ENCODE measurements at regions not wholly inside any gene's neighbourhood (a gene's known extent, or its start where the extent isn't known, plus 50 kb on each side); places are given as distances from the start of the nearest gene placed in this dataset.

- no peaks in the 10 kb centered on the region for H3K27me3 ChIP-seq (ENCODE audit: control insufficient read depth, insufficient read depth, low read length)
- no peaks in the 10 kb centered on the region for H3K9me3 ChIP-seq (ENCODE audit: control insufficient read depth, insufficient read depth, low read length)
- no peak overlapping the region for H3K4me3 ChIP-seq (ENCODE audit: low read depth, low read length)
- no peak overlapping the region for H3K9ac ChIP-seq (ENCODE audit: low read depth, low read length)
- H3K36me3 ChIP-seq (ENCODE audit: control insufficient read depth, insufficient read depth, low read length): no peaks in the 10 kb centered on the region
- no peaks in the 10 kb centered on the region for H3K4me1 ChIP-seq (ENCODE audit: control insufficient read depth, insufficient read depth, low read length)
Measured at GRCh38 chr13:31625115-31625514, 114.2 kb upstream of the RXFP2 start.

GRCh38 chr13:31627097-31627845 lies 112.1 kb upstream of the RXFP2 start:
- no peak overlapping the region for H3K9ac ChIP-seq (ENCODE audit: low read depth, low read length)
- H3K4me3 ChIP-seq (ENCODE audit: low read depth, low read length): no peak overlapping the region
- no peaks in the 10 kb centered on the region for H3K27me3 ChIP-seq (ENCODE audit: control insufficient read depth, insufficient read depth, low read length)
- no peaks in the 10 kb centered on the region for H3K36me3 ChIP-seq (ENCODE audit: control insufficient read depth, insufficient read depth, low read length)
- H3K9me3 ChIP-seq (ENCODE audit: control insufficient read depth, insufficient read depth, low read length): no peaks in the 10 kb centered on the region
- H3K4me1 ChIP-seq (ENCODE audit: control insufficient read depth, insufficient read depth, low read length): peaks cover 3% of the 10 kb centered on the region

- H3K9me3 ChIP-seq (ENCODE audit: control insufficient read depth, insufficient read depth, low read length): no peaks in the 10 kb centered on the region
- no peak overlapping the region for H3K4me3 ChIP-seq (ENCODE audit: low read depth, low read length)
- peaks cover 3% of the 10 kb centered on the region for H3K4me1 ChIP-seq (ENCODE audit: control insufficient read depth, insufficient read depth, low read length)
- no peaks in the 10 kb centered on the region for H3K27me3 ChIP-seq (ENCODE audit: control insufficient read depth, insufficient read depth, low read length)
- H3K36me3 ChIP-seq (ENCODE audit: control insufficient read depth, insufficient read depth, low read length): no peaks in the 10 kb centered on the region
- H3K9ac ChIP-seq (ENCODE audit: low read depth, low read length): no peak overlapping the region
Measured at GRCh38 chr13:31629085-31629780, 110.1 kb upstream of the RXFP2 start.

GRCh38 chr13:31631071-31631470 lies 108.3 kb upstream of the RXFP2 start:
- peaks cover 3% of the 10 kb centered on the region for H3K4me1 ChIP-seq (ENCODE audit: control insufficient read depth, insufficient read depth, low read length)
- no peak overlapping the region for H3K9ac ChIP-seq (ENCODE audit: low read depth, low read length)
- no peak overlapping the region for H3K4me3 ChIP-seq (ENCODE audit: low read depth, low read length)
- H3K9me3 ChIP-seq (ENCODE audit: control insufficient read depth, insufficient read depth, low read length): no peaks in the 10 kb centered on the region
- H3K36me3 ChIP-seq (ENCODE audit: control insufficient read depth, insufficient read depth, low read length): no peaks in the 10 kb centered on the region
- H3K27me3 ChIP-seq (ENCODE audit: control insufficient read depth, insufficient read depth, low read length): no peaks in the 10 kb centered on the region

- Histone ChIP-seq H3K27me3 (ENCODE audit: control insufficient read depth, insufficient read depth, low read length) (no peaks in the 10 kb centered on the region), H3K4me1 (ENCODE audit: control insufficient read depth, insufficient read depth, low read length) (peaks cover 3% of the 10 kb centered on the region), H3K9me3 (ENCODE audit: control insufficient read depth, insufficient read depth, low read length) (no peaks in the 10 kb centered on the region), H3K36me3 (ENCODE audit: control insufficient read depth, insufficient read depth, low read length) (no peaks in the 10 kb centered on the region), H3K4me3 (ENCODE audit: low read depth, low read length) (no peak overlapping the region), H3K9ac (ENCODE audit: low read depth, low read length) (no peak overlapping the region)
Measured at GRCh38 chr13:31631746-31632145, 107.6 kb upstream of the RXFP2 start.

- Histone ChIP-seq H3K9ac (ENCODE audit: low read depth, low read length) (no peak overlapping the region), H3K36me3 (ENCODE audit: control insufficient read depth, insufficient read depth, low read length) (no peaks in the 10 kb centered on the region), H3K9me3 (ENCODE audit: control insufficient read depth, insufficient read depth, low read length) (peaks cover 6% of the 10 kb centered on the region), H3K4me1 (ENCODE audit: control insufficient read depth, insufficient read depth, low read length) (no peaks in the 10 kb centered on the region), H3K27me3 (ENCODE audit: control insufficient read depth, insufficient read depth, low read length) (no peaks in the 10 kb centered on the region), H3K4me3 (ENCODE audit: low read depth, low read length) (no peak overlapping the region)
Measured at GRCh38 chr13:31638577-31638976, 100.7 kb upstream of the RXFP2 start.

- peaks cover 6% of the 10 kb centered on the region for H3K9me3 ChIP-seq (ENCODE audit: control insufficient read depth, insufficient read depth, low read length)
- no peak overlapping the region for H3K9ac ChIP-seq (ENCODE audit: low read depth, low read length)
- no peaks in the 10 kb centered on the region for H3K36me3 ChIP-seq (ENCODE audit: control insufficient read depth, insufficient read depth, low read length)
- no peaks in the 10 kb centered on the region for H3K27me3 ChIP-seq (ENCODE audit: control insufficient read depth, insufficient read depth, low read length)
- H3K4me1 ChIP-seq (ENCODE audit: control insufficient read depth, insufficient read depth, low read length): no peaks in the 10 kb centered on the region
- no peak overlapping the region for H3K4me3 ChIP-seq (ENCODE audit: low read depth, low read length)
Measured at GRCh38 chr13:31639443-31640163, 99.7 kb upstream of the RXFP2 start.

GRCh38 chr13:31649766-31650165 lies 89.6 kb upstream of the RXFP2 start:
- H3K4me1 ChIP-seq (ENCODE audit: control insufficient read depth, insufficient read depth, low read length): no peaks in the 10 kb centered on the region
- no peaks in the 10 kb centered on the region for H3K27me3 ChIP-seq (ENCODE audit: control insufficient read depth, insufficient read depth, low read length)
- no peak overlapping the region for H3K4me3 ChIP-seq (ENCODE audit: low read depth, low read length)
- H3K9ac ChIP-seq (ENCODE audit: low read depth, low read length): no peak overlapping the region
- H3K9me3 ChIP-seq (ENCODE audit: control insufficient read depth, insufficient read depth, low read length): no peaks in the 10 kb centered on the region
- no peaks in the 10 kb centered on the region for H3K36me3 ChIP-seq (ENCODE audit: control insufficient read depth, insufficient read depth, low read length)

- no peaks in the 10 kb centered on the region for H3K27me3 ChIP-seq (ENCODE audit: control insufficient read depth, insufficient read depth, low read length)
- H3K9ac ChIP-seq (ENCODE audit: low read depth, low read length): no peak overlapping the region
- no peaks in the 10 kb centered on the region for H3K9me3 ChIP-seq (ENCODE audit: control insufficient read depth, insufficient read depth, low read length)
- H3K4me3 ChIP-seq (ENCODE audit: low read depth, low read length): no peak overlapping the region
- H3K36me3 ChIP-seq (ENCODE audit: control insufficient read depth, insufficient read depth, low read length): no peaks in the 10 kb centered on the region
- no peaks in the 10 kb centered on the region for H3K4me1 ChIP-seq (ENCODE audit: control insufficient read depth, insufficient read depth, low read length)
Measured at GRCh38 chr13:31653730-31654129, 85.6 kb upstream of the RXFP2 start.

- no peak overlapping the region for H3K9ac ChIP-seq (ENCODE audit: low read depth, low read length)
- no peaks in the 10 kb centered on the region for H3K36me3 ChIP-seq (ENCODE audit: control insufficient read depth, insufficient read depth, low read length)
- peak overlapping the region; percentile 20 for H3K4me3 ChIP-seq (ENCODE audit: low read depth, low read length)
- peaks cover 24% of the 10 kb centered on the region for H3K4me1 ChIP-seq (ENCODE audit: control insufficient read depth, insufficient read depth, low read length)
- peaks cover 3% of the 10 kb centered on the region for H3K9me3 ChIP-seq (ENCODE audit: control insufficient read depth, insufficient read depth, low read length)
- H3K27me3 ChIP-seq (ENCODE audit: control insufficient read depth, insufficient read depth, low read length): no peaks in the 10 kb centered on the region
Measured at GRCh38 chr13:31663880-31664585, 75.3 kb upstream of the RXFP2 start.

- H3K9ac ChIP-seq (ENCODE audit: low read depth, low read length): no peak overlapping the region
- H3K27me3 ChIP-seq (ENCODE audit: control insufficient read depth, insufficient read depth, low read length): no peaks in the 10 kb centered on the region
- H3K4me1 ChIP-seq (ENCODE audit: control insufficient read depth, insufficient read depth, low read length): no peaks in the 10 kb centered on the region
- H3K4me3 ChIP-seq (ENCODE audit: low read depth, low read length): no peak overlapping the region
- H3K9me3 ChIP-seq (ENCODE audit: control insufficient read depth, insufficient read depth, low read length): peaks cover 3% of the 10 kb centered on the region
- H3K36me3 ChIP-seq (ENCODE audit: control insufficient read depth, insufficient read depth, low read length): no peaks in the 10 kb centered on the region
Measured at GRCh38 chr13:31670831-31671617, 68.3 kb upstream of the RXFP2 start.
